ENCODE measurements at regions not wholly inside any gene's neighbourhood (a gene's known extent, or its start where the extent isn't known, plus 50 kb on each side); places are given as distances from the start of the nearest gene placed in this dataset.
"Not testable (repeated sequence)": the region's sequence is repeated elsewhere in the genome, so short reads cannot be mapped to it uniquely, and the experiment has no call there.

DNA sequence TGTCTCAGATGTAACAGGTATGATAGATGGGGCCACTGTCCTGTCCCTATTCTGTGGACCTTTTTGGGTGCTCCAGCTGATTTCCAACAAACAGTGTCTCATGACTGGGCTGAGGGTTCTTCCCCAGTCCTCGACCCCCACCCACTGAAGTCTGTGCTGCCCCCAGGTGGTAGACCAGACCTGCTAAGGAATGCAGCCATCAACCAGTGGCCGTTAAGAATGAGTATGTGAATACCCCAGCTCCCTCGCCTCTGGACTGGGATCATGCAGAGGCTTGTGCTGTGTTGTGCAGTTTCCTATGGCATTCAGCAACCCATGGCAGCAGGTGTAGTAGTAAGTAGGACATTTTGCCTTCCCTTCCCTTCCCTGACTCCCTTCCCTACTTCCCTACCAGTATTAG, 183.1 kb upstream of the KAZN start:
- no peaks in the 10 kb centered on the region for H3K9me3 ChIP-seq
- H3K4me2 ChIP-seq, result no peak overlapping the region
- POLR2A ChIA-PET, result no interaction called here
- no peak for ATAC-seq
- TF ChIP-seq RAD21 (conservative IDR thresholded peaks at IDR 0.05 in 1 of 2, IDR thresholded peaks at IDR 0.05 in 1 of 2) (no peak), CHD2 (IDR thresholded peaks at IDR 0.05; ENCODE audit: low read length, partially characterized antibody) (no peak), MAZ (IDR thresholded peaks at IDR 0.05; ENCODE audit: borderline replicate concordance, low read depth, low read length) (no peak), CBX8 (IDR thresholded peaks at IDR 0.05) (no peak), SREBF2 (IDR thresholded peaks at IDR 0.05) (no peak), MAFK (IDR thresholded peaks at IDR 0.05; ENCODE audit: partially characterized antibody) (no peak), RFX5 (IDR thresholded peaks at IDR 0.05) (no peak), KDM1A (IDR thresholded peaks at IDR 0.05; ENCODE audit: low read depth) (no peak), EHMT2 (IDR thresholded peaks at IDR 0.05; ENCODE audit: low read depth) (no peak), RNF2 (IDR thresholded peaks at IDR 0.05; ENCODE audit: borderline replicate concordance, low read depth) (no peak)
- TF ChIP-seq, protein P1, sequence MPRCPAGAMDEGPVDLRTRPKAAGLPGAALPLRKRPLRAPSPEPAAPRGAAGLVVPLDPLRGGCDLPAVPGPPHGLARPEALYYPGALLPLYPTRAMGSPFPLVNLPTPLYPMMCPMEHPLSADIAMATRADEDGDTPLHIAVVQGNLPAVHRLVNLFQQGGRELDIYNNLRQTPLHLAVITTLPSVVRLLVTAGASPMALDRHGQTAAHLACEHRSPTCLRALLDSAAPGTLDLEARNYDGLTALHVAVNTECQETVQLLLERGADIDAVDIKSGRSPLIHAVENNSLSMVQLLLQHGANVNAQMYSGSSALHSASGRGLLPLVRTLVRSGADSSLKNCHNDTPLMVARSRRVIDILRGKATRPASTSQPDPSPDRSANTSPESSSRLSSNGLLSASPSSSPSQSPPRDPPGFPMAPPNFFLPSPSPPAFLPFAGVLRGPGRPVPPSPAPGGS (IDR thresholded peaks at IDR 0.05), result no peak
- no peak for FAIRE-seq
- CTCF ChIA-PET, result no interaction called here
- H3K27ac ChIP-seq, result no peak overlapping the region
- DNase-seq (ENCODE audit: low read depth in 1 of 2, low spot score in 1 of 2), result no peak
- H3K4me1 ChIP-seq, result no peaks in the 10 kb centered on the region
- H3K4me3 ChIP-seq, result no peak overlapping the region
- WGBS (ENCODE audit: missing lambda C conversion rate), result 0% methylated on average over 3 of the region's 3 CpGs

DNA sequence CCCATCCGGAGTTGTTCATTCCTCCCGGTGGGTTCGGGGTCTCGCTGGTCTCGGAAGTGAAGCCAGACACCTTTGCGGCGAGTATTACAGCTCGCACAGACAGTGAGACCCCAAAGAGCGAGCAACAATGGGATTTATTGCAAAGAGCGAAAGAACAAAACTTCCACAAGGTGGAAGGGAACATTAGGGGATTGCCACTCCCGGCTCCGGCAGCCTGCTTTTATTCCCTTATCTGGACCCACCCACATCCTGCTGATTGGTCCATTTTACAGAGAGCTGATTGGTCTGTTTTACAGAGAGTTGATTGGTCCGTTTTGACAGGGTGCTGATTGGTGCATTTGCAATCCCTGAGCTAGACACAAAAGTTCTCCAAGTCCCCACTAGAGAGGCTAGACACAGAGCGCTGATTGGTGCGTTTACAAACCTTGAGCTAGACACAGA, 178.7 kb upstream of the KAZN start:
- DNase-seq (ENCODE audit: low read depth in 1 of 2, low spot score in 1 of 2); FAIRE-seq; POLR2A ChIA-PET; ATAC-seq; H3K4me3 ChIP-seq; H3K9me3 ChIP-seq; CTCF ChIA-PET; H3K27ac ChIP-seq; H3K4me1 ChIP-seq; H3K4me2 ChIP-seq: not testable (repeated sequence)
- WGBS (ENCODE audit: missing lambda C conversion rate), result 48% methylated on average over 15 of the region's 15 CpGs

DNA sequence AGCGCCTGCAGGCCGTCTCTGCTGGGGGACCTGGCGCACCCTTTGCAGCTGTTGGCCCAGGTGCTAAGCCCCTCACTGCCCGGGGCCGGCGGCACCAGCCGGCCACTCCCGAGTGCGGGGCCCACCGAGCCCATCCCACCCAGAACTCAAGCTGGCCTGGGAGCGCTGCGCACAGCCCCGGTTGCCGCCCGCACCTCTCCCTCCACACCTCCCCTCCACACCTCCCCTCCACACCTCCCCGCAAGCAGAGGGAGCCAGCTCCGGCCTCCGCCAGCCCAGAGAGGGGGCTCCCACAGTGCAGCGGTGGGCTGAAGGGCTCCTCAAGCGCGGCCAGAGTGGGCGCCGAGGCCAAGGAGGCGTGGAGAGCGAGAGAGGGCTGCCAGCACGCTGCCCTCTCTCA, 177.8 kb upstream of the KAZN start:
- no peak overlapping the region for H3K4me3 ChIP-seq
- FAIRE-seq (no peak), ATAC-seq (no peak), DNase-seq (ENCODE audit: low read depth in 1 of 2, low spot score in 1 of 2) (no peak)
- ChIA-PET CTCF (no interaction called here), POLR2A (no interaction called here)
- no peaks in the 10 kb centered on the region for H3K9me3 ChIP-seq
- 41% methylated on average over 7 of the region's 26 CpGs for WGBS (ENCODE audit: missing lambda C conversion rate)
- no peaks in the 10 kb centered on the region for H3K4me1 ChIP-seq
- no peak overlapping the region for H3K27ac ChIP-seq
- TF ChIP-seq, protein P2, sequence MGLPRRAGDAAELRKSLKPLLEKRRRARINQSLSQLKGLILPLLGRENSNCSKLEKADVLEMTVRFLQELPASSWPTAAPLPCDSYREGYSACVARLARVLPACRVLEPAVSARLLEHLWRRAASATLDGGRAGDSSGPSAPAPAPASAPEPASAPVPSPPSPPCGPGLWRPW (IDR thresholded peaks at IDR 0.05), result no peak
- TF ChIP-seq ZFP36 (IDR thresholded peaks at IDR 0.05; ENCODE audit: borderline replicate concordance, partially characterized antibody), result no peak
- no peak overlapping the region for H3K4me2 ChIP-seq

DNA sequence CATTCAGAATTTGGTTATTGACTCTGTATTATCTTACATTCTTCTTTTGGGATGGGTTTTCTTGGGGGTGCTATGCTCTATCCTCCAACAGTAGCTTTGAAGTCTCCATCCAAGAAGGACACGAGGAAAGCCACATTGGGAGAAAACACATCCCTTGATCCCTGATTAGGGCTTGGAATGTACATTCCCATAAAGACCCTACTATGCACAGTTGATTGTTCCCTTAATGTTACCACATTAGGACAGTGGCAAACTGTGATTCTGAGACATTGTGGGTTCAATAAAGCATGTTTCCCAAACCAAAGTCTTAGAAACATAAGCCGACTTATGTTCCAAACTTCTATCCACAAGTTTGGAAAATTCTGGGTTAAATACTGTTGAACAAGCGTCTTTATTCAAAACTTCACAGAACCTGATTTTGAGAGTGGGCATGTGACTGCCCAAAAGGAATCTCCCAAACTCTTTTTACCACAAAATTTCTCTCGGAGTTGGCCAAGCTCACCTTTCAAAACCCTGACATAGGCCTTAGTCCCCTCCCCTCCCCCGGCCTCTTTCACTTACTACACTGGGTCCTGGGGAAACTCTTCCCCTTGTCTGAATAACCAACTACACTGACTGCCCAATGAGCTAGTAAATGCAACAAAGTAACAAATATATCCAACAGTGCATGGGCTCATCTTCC, 177.0 kb upstream of the KAZN start:
- no peak overlapping the region for H3K4me2 ChIP-seq
- no peak for FAIRE-seq
- DNase-seq (ENCODE audit: low read depth in 1 of 2, low spot score in 1 of 2), result no peak
- CTCF ChIA-PET, result no interaction called here
- ATAC-seq, result no peak
- WGBS (ENCODE audit: missing lambda C conversion rate), result 23% methylated on average over 5 of the region's 5 CpGs
- H3K27ac ChIP-seq, result no peak overlapping the region
- H3K4me3 ChIP-seq, result no peak overlapping the region
- no peaks in the 10 kb centered on the region for H3K4me1 ChIP-seq
- POLR2A ChIA-PET, result no interaction called here
- H3K9me3 ChIP-seq, result no peaks in the 10 kb centered on the region
- TF ChIP-seq, protein P3, sequence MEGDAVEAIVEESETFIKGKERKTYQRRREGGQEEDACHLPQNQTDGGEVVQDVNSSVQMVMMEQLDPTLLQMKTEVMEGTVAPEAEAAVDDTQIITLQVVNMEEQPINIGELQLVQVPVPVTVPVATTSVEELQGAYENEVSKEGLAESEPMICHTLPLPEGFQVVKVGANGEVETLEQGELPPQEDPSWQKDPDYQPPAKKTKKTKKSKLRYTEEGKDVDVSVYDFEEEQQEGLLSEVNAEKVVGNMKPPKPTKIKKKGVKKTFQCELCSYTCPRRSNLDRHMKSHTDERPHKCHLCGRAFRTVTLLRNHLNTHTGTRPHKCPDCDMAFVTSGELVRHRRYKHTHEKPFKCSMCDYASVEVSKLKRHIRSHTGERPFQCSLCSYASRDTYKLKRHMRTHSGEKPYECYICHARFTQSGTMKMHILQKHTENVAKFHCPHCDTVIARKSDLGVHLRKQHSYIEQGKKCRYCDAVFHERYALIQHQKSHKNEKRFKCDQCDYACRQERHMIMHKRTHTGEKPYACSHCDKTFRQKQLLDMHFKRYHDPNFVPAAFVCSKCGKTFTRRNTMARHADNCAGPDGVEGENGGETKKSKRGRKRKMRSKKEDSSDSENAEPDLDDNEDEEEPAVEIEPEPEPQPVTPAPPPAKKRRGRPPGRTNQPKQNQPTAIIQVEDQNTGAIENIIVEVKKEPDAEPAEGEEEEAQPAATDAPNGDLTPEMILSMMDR (IDR thresholded peaks at IDR 0.05), result no peak
- no peak for TF ChIP-seq ESRRA (IDR thresholded peaks at IDR 0.05; ENCODE audit: borderline replicate concordance, low read length)
- TF ChIP-seq HOXB5 (CRISPR knock-in tag; IDR thresholded peaks at IDR 0.05), result no peak
- TF ChIP-seq RNF2 (IDR thresholded peaks at IDR 0.05; ENCODE audit: borderline replicate concordance, low read depth), result no peak
- TF ChIP-seq SREBF2 (IDR thresholded peaks at IDR 0.05), result no peak
- TF ChIP-seq CBX8 (IDR thresholded peaks at IDR 0.05), result no peak
- no peak for TF ChIP-seq CHD4 (IDR thresholded peaks at IDR 0.05; ENCODE audit: borderline replicate concordance)
- no peak for TF ChIP-seq CEBPB (IDR thresholded peaks at IDR 0.05)
- TF ChIP-seq RFX5 (IDR thresholded peaks at IDR 0.05), result no peak
- TF ChIP-seq MAFK (IDR thresholded peaks at IDR 0.05; ENCODE audit: partially characterized antibody), result no peak
- no peak for TF ChIP-seq ZC3H11A (IDR thresholded peaks at IDR 0.05)
